Neuronal stem cell (in vitro differentiated cells): ENCODE measurements at regions not wholly inside any gene's neighbourhood (a gene's known extent, or its start where the extent isn't known, plus 50 kb on each side); places are given as distances from the start of the nearest gene placed in this dataset.

Experiments used
- DNase-seq: peaks from one replicate; pipeline ENCODE4 v3.0.0-alpha.2; 2013; ENCODE audit warnings: low spot score
- H2AFZ ChIP-seq: one replicate; pipeline ENCODE4 v1.6.1; 2013; ENCODE audit warnings: mild to moderate bottlenecking, low read length, inconsistent platforms
- H2AK5ac ChIP-seq: 2 replicates; pipeline ENCODE4 v1.6.1; 2013; ENCODE audit warnings: low read depth, mild to moderate bottlenecking, inconsistent platforms, low read length, moderate library complexity, mixed read lengths
- H2BK120ac ChIP-seq: 2 replicates; pipeline ENCODE4 v1.6.1; 2013; ENCODE audit warnings: low read depth, mild to moderate bottlenecking, inconsistent platforms, low read length, moderate library complexity, mixed read lengths
- H2BK12ac ChIP-seq: one replicate; pipeline ENCODE4 v1.6.1; 2013; ENCODE audit warnings: low read length, inconsistent platforms
- H2BK15ac ChIP-seq: 2 replicates; pipeline ENCODE4 v1.6.1; 2013; ENCODE audit warnings: mild to moderate bottlenecking, low read length, inconsistent platforms, mixed read lengths
- H2BK5ac ChIP-seq: one replicate; pipeline ENCODE4 v1.6.1; 2013; ENCODE audit warnings: inconsistent platforms, mild to moderate bottlenecking, low read length, moderate library complexity
- H3K14ac ChIP-seq: one replicate; pipeline ENCODE4 v1.6.1; 2013; ENCODE audit warnings: low read length, inconsistent platforms
- H3K18ac ChIP-seq: 2 replicates; pipeline ENCODE4 v1.6.1; 2013; ENCODE audit warnings: low read length, inconsistent platforms
- H3K23ac ChIP-seq: 2 replicates; pipeline ENCODE4 v1.6.1; 2013; ENCODE audit warnings: low read depth, mild to moderate bottlenecking, mixed read lengths, low read length, inconsistent platforms; ENCODE audit not compliant: poor library complexity
- H3K27ac ChIP-seq: replicated peaks from 3 replicates; pipeline ENCODE4 v1.5.1; 2013; ENCODE audit warnings: low read length, inconsistent platforms
- H3K27me3 ChIP-seq, 3 experiments: 2 replicates each; pipeline ENCODE4 v1.6.1; 2013; ENCODE audit warnings: low read length in 3 of 3, mild to moderate bottlenecking in 2 of 3, inconsistent platforms in 1 of 3, low read depth in 1 of 3, mixed read lengths in 1 of 3, moderate library complexity in 1 of 3; ENCODE audit not compliant: control insufficient read depth in 3 of 3, insufficient read depth in 3 of 3
- H3K36me3 ChIP-seq, 2 donors: replicated peaks in 1 of 2; 2 replicates each; pipeline ENCODE4 v1.6.1; 2013; ENCODE audit warnings: low read length in 2 of 2; ENCODE audit not compliant: control insufficient read depth in 2 of 2, insufficient read depth in 2 of 2
- H3K4ac ChIP-seq: 2 replicates; pipeline ENCODE4 v1.6.1; 2013; ENCODE audit warnings: inconsistent platforms, mild to moderate bottlenecking, low read length, moderate library complexity
- H3K4me1 ChIP-seq, 2 donors: 1 replicate in 1 of 2; 2 replicates in 1 of 2; pipeline ENCODE4 v1.6.1; 2013; ENCODE audit warnings: low read length in 2 of 2, low read depth in 1 of 2; ENCODE audit not compliant: control insufficient read depth in 2 of 2, insufficient read depth in 1 of 2
- H3K4me2 ChIP-seq: one replicate; pipeline ENCODE4 v1.6.1; 2013; ENCODE audit warnings: mild to moderate bottlenecking, low read length, inconsistent platforms; ENCODE audit not compliant: insufficient read depth, poor library complexity, severe bottlenecking
- H3K4me3 ChIP-seq, 2 donors: 2 replicates each; pipeline ENCODE4 v1.5.1; 2013; ENCODE audit warnings: low read length in 2 of 2, mild to moderate bottlenecking in 2 of 2, inconsistent platforms in 1 of 2, moderate library complexity in 1 of 2
- H3K79me1 ChIP-seq: one replicate; pipeline ENCODE4 v1.6.1; 2013; ENCODE audit warnings: low read depth, mild to moderate bottlenecking, inconsistent platforms, low read length, moderate library complexity
- H3K9ac ChIP-seq: one replicate; pipeline ENCODE4 v1.6.1; 2013; ENCODE audit warnings: mild to moderate bottlenecking, low read depth, low read length, inconsistent platforms; ENCODE audit not compliant: poor library complexity
- H3K9me3 ChIP-seq, 2 donors: replicated peaks in 1 of 2; 2 replicates each; pipeline versions ENCODE3 to v1.6.1; 2013; ENCODE audit warnings: low read length in 2 of 2, mild to moderate bottlenecking in 2 of 2, inconsistent platforms in 1 of 2, low read depth in 1 of 2, mixed read lengths in 1 of 2, moderate library complexity in 1 of 2; ENCODE audit not compliant: control insufficient read depth in 2 of 2, insufficient read depth in 1 of 2
- H4K8ac ChIP-seq: one replicate; pipeline ENCODE4 v1.6.1; 2013; ENCODE audit warnings: low read depth, mild to moderate bottlenecking, inconsistent platforms, low read length, moderate library complexity
- H4K91ac ChIP-seq: one replicate; pipeline ENCODE4 v1.6.1; 2013; ENCODE audit warnings: low read length, low read depth, mild to moderate bottlenecking, inconsistent platforms; ENCODE audit not compliant: poor library complexity
- WGBS, 2 donors: extraction: QIAGEN DNeasy Blood & Tissue Kit; methylation state at CpG; one replicate each; pipeline ENCODE4 v1.1.7; 2013; ENCODE audit warnings: missing lambda C conversion rate in 2 of 2, mixed read lengths in 1 of 2; ENCODE audit not compliant: insufficient read length in 2 of 2, insufficient replicate concordance in 1 of 2; ENCODE audit errors: extremely low coverage in 2 of 2; 5-methylcytosine and 5-hydroxymethylcytosine counted together

- H3K9me3 ChIP-seq = no peaks in the 10 kb centered on the region
- no peak for DNase-seq
- peak overlapping the region; percentile 93 for H2BK120ac ChIP-seq
Observed at GRCh38 chr18:47737956-47738355, 192.5 kb downstream of the SMAD2 start.

GRCh38 chr18:47737198-47737830 is 193.1 kb downstream of the SMAD2 start:
- Histone ChIP-seq H3K23ac (no peak overlapping the region), H2BK12ac (no peak overlapping the region), H3K9me3 (no peaks in the 10 kb centered on the region), H3K9ac (no peak overlapping the region), H3K36me3 (no peaks in the 10 kb centered on the region), H4K8ac (no peak overlapping the region), H2BK5ac (no peak overlapping the region), H3K18ac (peak overlapping the region; percentile 19), H3K4me1 (no peaks in the 10 kb centered on the region), H3K4me2 (no peak overlapping the region), H4K91ac (no peak overlapping the region), H2BK120ac (no peak overlapping the region), H2AFZ (no peak overlapping the region), H3K4me3 (no peak overlapping the region), H3K27me3 (peaks cover 0 to 9% (median 0%) of the 10 kb centered on the region in 3 experiments), H2BK15ac (no peak overlapping the region), H3K79me1 (no peaks in the 10 kb centered on the region), H3K4ac (no peak overlapping the region), H3K27ac (no peak overlapping the region), H2AK5ac (no peak overlapping the region), H3K14ac (no peak overlapping the region)
- no peak for DNase-seq
- WGBS, 2 donors = no CpG with 5 or more reads among the region's 12 CpGs

More at GRCh38 chr18:47737956-47738355, 192.5 kb downstream of the SMAD2 start:
- no peak overlapping the region for H3K23ac ChIP-seq
- no peak overlapping the region for H3K4me2 ChIP-seq
- no peaks in the 10 kb centered on the region for H3K79me1 ChIP-seq
- no peak overlapping the region for H3K4ac ChIP-seq
- H2AK5ac ChIP-seq = no peak overlapping the region
- H3K27me3 ChIP-seq = peaks cover 0 to 9% (median 0%) of the 10 kb centered on the region in 3 experiments
- H3K14ac ChIP-seq = no peak overlapping the region
- H3K18ac ChIP-seq = peak overlapping the region; percentile 13
- H4K8ac ChIP-seq = no peak overlapping the region
- no peak overlapping the region for H2BK5ac ChIP-seq
- no CpG with 5 or more reads among the region's 4 CpGs for WGBS, 2 donors
- peak overlapping the region in 1 of 2 donors; percentile 2 for H3K4me3 ChIP-seq
- H2BK12ac ChIP-seq = no peak overlapping the region
- H2AFZ ChIP-seq = no peak overlapping the region
- no peak overlapping the region for H2BK15ac ChIP-seq
- H3K4me1 ChIP-seq = no peaks in the 10 kb centered on the region
- no peak overlapping the region for H3K9ac ChIP-seq
- no peak overlapping the region for H4K91ac ChIP-seq
- no peak overlapping the region for H3K27ac ChIP-seq
- no peaks in the 10 kb centered on the region for H3K36me3 ChIP-seq

GRCh38 chr18:47736376-47737140 is 193.9 kb downstream of the SMAD2 start:
- H3K27ac ChIP-seq = no peak overlapping the region
- H2AFZ ChIP-seq = no peak overlapping the region

GRCh38 chr18:47735041-47735702 is 195.3 kb downstream of the SMAD2 start:
- Histone ChIP-seq H3K23ac (peak overlapping the region; percentile 12), H4K91ac (no peak overlapping the region), H2BK12ac (no peak overlapping the region), H4K8ac (no peak overlapping the region), H2AFZ (no peak overlapping the region), H3K4me3 (no peak overlapping the region), H2BK120ac (no peak overlapping the region), H3K9ac (peak overlapping the region; percentile 45), H3K4me2 (no peak overlapping the region), H2BK15ac (no peak overlapping the region), H3K9me3 (no peaks in the 10 kb centered on the region), H2BK5ac (no peak overlapping the region), H3K4me1 (no peaks in the 10 kb centered on the region), H3K14ac (peak overlapping the region; percentile 48), H3K27ac (no peak overlapping the region), H3K4ac (no peak overlapping the region), H3K36me3 (no peaks in the 10 kb centered on the region), H3K27me3 (peaks cover 0 to 9% (median 0%) of the 10 kb centered on the region in 3 experiments), H3K18ac (peak overlapping the region; percentile 63), H3K79me1 (no peaks in the 10 kb centered on the region), H2AK5ac (no peak overlapping the region)
- no CpG with 5 or more reads among the region's 8 CpGs for WGBS, 2 donors
- no peak for DNase-seq

More at GRCh38 chr18:47736376-47737140, 193.9 kb downstream of the SMAD2 start:
- Histone ChIP-seq H3K23ac (no peak overlapping the region), H2BK12ac (no peak overlapping the region), H3K9me3 (no peaks in the 10 kb centered on the region), H4K8ac (no peak overlapping the region), H3K4ac (no peak overlapping the region), H3K27me3 (peaks cover 0 to 9% (median 0%) of the 10 kb centered on the region in 3 experiments), H3K18ac (no peak overlapping the region), H3K36me3 (no peaks in the 10 kb centered on the region), H2BK5ac (no peak overlapping the region), H3K79me1 (no peaks in the 10 kb centered on the region), H3K4me2 (no peak overlapping the region), H3K4me1 (no peaks in the 10 kb centered on the region), H3K9ac (no peak overlapping the region), H4K91ac (no peak overlapping the region), H3K14ac (no peak overlapping the region), H2BK120ac (no peak overlapping the region), H2AK5ac (no peak overlapping the region), H3K4me3 (no peak overlapping the region), H2BK15ac (no peak overlapping the region)
- DNase-seq = no peak
- no CpG with 5 or more reads among the region's 5 CpGs for WGBS, 2 donors
